Testis (tissue), 2 donors: ENCODE measurements at regions not wholly inside any gene's neighbourhood (a gene's known extent, or its start where the extent isn't known, plus 50 kb on each side); places are given as distances from the start of the nearest gene placed in this dataset.

ENCODE experiments used
- DNase-seq: peaks from one replicate; pipeline ENCODE4 v3.0.0-alpha.2; 2019
- H3K27ac ChIP-seq, 2 donors: fragments of 200-600 bp; sonication (generic); one replicate each; pipeline ENCODE4 v1.5.1; 2019
- H3K27me3 ChIP-seq: fragments of 200-600 bp; sonication (generic); one replicate; pipeline ENCODE4 v1.5.1; 2019
- H3K36me3 ChIP-seq: fragments of 200-600 bp; sonication (generic); one replicate; pipeline ENCODE4 v1.5.1; 2017; ENCODE audit warnings: low read depth; ENCODE audit errors: missing control alignments
- H3K4me1 ChIP-seq: fragments of 200-600 bp; sonication (generic); one replicate; pipeline ENCODE4 v1.5.1; 2019
- H3K4me3 ChIP-seq, 2 donors: fragments of 200-600 bp; sonication (generic); one replicate each; pipeline ENCODE4 v1.5.1; 2017 to 2019
- H3K9me3 ChIP-seq: fragments of 200-600 bp; sonication (generic); one replicate; pipeline ENCODE4 v1.5.1; 2017
- POLR2A ChIP-seq: fragments of 450-650 bp; IDR thresholded peaks from one replicate; pipeline ENCODE4 v1.6.1; 2017; ENCODE audit warnings: antibody characterized with exemption, mild to moderate bottlenecking, moderate library complexity
- WGBS, 2 donors: methylation state at CpG; one replicate each; pipeline ENCODE4 v1.1.5; 2018; 5-methylcytosine and 5-hydroxymethylcytosine counted together
- intact Hi-C: fragments of 100-400 bp; cut with DNase I; formaldehyde crosslinking; loops from one replicate; pipeline ENCODE4 v1.15.1; 2023; ENCODE audit warnings: low total_unique reads
- TF ChIP-seq, protein P1 (sequence below), 3 experiments: fragments of 450-650 bp in 2 of 3; fragments of 200-600 bp in 1 of 3; sonication (generic) in 1 of 3; IDR thresholded peaks; one replicate each; pipeline ENCODE4 v1.5.1; 2016 to 2019; ENCODE audit warnings: antibody characterized with exemption in 3 of 3, mild to moderate bottlenecking in 2 of 3, moderate library complexity in 1 of 3

DNA sequence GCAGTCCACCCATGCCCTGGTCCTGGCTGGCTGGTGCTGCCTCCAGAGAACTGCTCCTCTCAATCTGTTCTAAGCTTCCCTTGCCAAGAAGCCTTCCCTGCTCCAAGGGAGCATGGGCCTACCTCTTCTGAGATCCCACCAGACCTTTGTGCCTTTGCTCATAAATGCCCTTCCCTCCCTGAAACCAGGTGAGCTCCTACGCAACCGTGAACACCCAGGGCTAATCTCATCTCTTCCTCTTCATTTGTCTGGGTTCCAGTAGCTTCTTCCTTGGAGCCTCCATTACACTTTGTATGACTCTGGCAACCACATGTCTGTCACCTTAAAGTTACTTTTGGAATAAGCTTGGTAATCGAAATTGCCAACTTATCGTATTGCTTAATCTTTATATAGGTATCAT lies 270.6 kb downstream of the PBX3 start:
- Histone ChIP-seq H3K36me3 (no peaks in the 10 kb centered on the region), H3K4me3 (no peak overlapping the region), H3K27ac (no peak overlapping the region), H3K27me3 (no peaks in the 10 kb centered on the region), H3K4me1 (no peaks in the 10 kb centered on the region), H3K9me3 (no peaks in the 10 kb centered on the region)
- 92 to 97% methylated on average over 4 of the region's 4 CpGs for WGBS, 2 donors
- intact Hi-C loops, result no loop called here
- DNase-seq, result no peak
- no peak for TF ChIP-seq POLR2A
- TF ChIP-seq, protein P1, sequence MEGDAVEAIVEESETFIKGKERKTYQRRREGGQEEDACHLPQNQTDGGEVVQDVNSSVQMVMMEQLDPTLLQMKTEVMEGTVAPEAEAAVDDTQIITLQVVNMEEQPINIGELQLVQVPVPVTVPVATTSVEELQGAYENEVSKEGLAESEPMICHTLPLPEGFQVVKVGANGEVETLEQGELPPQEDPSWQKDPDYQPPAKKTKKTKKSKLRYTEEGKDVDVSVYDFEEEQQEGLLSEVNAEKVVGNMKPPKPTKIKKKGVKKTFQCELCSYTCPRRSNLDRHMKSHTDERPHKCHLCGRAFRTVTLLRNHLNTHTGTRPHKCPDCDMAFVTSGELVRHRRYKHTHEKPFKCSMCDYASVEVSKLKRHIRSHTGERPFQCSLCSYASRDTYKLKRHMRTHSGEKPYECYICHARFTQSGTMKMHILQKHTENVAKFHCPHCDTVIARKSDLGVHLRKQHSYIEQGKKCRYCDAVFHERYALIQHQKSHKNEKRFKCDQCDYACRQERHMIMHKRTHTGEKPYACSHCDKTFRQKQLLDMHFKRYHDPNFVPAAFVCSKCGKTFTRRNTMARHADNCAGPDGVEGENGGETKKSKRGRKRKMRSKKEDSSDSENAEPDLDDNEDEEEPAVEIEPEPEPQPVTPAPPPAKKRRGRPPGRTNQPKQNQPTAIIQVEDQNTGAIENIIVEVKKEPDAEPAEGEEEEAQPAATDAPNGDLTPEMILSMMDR (IDR thresholded peaks at IDR 0.05), result no peak

DNA sequence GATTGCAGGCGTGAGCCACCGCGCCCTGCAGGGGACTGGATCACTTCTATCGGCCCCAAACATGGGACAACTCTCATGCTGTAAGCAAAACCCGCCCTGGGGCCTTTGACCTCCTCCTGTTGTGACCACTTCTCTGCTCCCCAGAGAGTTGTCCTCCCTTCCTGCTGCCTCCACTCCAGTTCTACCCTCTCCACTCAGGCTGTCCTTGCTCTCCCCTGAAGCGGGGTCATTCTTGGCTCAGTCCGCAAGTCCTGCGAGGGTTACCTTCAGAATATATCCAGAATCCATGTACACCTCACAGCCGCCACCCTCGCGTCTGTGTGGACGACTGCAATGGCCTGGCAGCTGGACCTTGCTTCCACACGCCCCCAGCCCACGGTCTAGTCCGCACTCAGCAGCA lies 273.7 kb downstream of the PBX3 start:
- Histone ChIP-seq H3K27ac (no peak overlapping the region), H3K4me1 (no peaks in the 10 kb centered on the region), H3K9me3 (no peaks in the 10 kb centered on the region), H3K27me3 (no peaks in the 10 kb centered on the region), H3K4me3 (no peak overlapping the region), H3K36me3 (no peaks in the 10 kb centered on the region)
- WGBS, 2 donors, result 81 to 93% methylated on average over 13 to 15 of the region's 15 CpGs
- TF ChIP-seq POLR2A, result no peak
- TF ChIP-seq, protein P1 (IDR thresholded peaks at IDR 0.05), result no peak
- intact Hi-C loops, result no loop called here
- DNase-seq, result no peak

DNA sequence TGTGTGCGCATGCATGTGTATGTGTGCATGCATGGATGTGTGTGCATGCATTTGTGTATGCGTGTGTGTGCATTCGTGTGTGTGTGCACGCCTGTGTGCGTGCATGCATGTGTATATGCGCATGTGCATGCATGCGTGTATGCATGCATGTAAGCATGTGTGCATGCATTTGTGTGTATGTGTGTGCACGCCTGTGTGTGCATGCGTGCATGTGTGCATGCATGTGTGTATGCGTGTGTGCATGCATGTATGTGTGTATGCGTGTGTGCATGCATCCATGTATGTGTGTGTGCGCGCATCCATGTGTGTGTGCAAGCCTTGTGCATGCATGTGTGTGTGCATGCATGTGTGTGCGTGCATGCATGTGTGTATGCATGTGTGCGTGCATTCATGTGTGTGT lies 276.8 kb downstream of the PBX3 start:
- intact Hi-C loops, result no loop called here
- Histone ChIP-seq H3K27me3 (no peaks in the 10 kb centered on the region), H3K27ac (no peak overlapping the region), H3K36me3 (no peaks in the 10 kb centered on the region), H3K4me3 (no peak overlapping the region), H3K4me1 (no peaks in the 10 kb centered on the region), H3K9me3 (no peaks in the 10 kb centered on the region)
- no peak for DNase-seq
- TF ChIP-seq, protein P1 (IDR thresholded peaks at IDR 0.05), result no peak
- TF ChIP-seq POLR2A, result no peak
- 73 to 80% methylated on average over 13 to 15 of the region's 15 CpGs for whole genome bisulfite sequencing, 2 donors

DNA sequence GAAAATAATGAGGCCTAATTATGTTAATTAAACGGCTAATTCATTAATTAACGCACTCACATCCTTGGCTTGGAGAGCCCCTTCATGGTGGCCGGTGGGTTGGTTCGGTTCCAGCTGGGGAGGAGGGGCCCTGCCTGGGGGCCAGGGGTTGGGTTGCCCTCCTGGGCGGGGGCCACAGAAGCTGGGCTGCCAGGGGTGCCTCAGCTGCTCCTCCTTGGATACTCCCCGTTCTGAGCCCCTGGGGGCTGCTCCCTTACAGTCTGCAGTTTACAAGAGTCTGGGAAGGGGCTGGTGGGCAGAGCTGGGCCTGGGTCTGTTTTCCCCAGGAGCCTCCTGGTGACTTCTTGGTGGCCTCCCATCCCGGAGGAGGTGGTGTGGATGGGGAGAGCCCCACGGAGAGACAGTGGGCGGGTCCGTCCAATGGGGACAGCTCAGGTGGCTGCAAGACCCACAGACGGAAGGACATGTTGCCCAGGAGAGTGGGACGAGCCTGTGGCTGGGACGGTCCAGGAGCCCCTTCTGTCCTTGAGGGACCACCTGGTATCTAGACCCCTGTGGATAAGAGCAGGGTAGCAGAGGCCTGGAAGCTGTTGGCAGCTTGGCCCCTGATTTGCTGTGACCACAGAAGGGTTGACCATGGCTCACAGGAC lies 277.5 kb downstream of the PBX3 start:
- no peak for TF ChIP-seq POLR2A
- TF ChIP-seq, protein P1 (IDR thresholded peaks at IDR 0.05), result no peak
- no peaks in the 10 kb centered on the region for H3K27me3 ChIP-seq
- no peak overlapping the region for H3K4me3 ChIP-seq
- intact Hi-C loops, result no loop called here
- H3K27ac ChIP-seq, result no peak overlapping the region
- no peaks in the 10 kb centered on the region for H3K4me1 ChIP-seq
- no peaks in the 10 kb centered on the region for H3K9me3 ChIP-seq
- 64 to 75% methylated on average over 5 to 13 of the region's 13 CpGs for WGBS, 2 donors
- DNase-seq, result no peak
- H3K36me3 ChIP-seq, result no peaks in the 10 kb centered on the region

DNA sequence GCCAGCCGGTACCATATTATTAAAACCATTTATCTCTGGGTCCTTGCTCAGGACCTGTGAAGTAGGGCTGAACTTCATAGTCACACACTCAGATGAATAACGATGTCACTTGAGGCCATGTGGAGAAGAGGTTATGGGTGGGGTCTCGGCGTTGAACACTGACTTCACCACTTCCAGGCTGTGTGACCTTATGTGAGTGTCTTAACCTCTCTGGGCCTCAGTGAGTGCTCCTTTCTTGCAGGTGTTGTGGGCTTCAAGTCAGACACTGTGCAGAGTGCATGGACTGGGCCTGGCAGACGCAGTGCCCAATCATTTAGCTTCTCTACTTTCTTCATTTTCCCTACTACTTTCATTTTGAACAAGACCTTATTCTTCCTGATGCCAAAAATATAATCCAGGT lies 278.8 kb downstream of the PBX3 start:
- H3K4me3 ChIP-seq, result no peak overlapping the region
- 91 to 100% methylated on average over 1 to 5 of the region's 5 CpGs for WGBS, 2 donors
- H3K9me3 ChIP-seq, result no peaks in the 10 kb centered on the region
- no peaks in the 10 kb centered on the region for H3K36me3 ChIP-seq
- TF ChIP-seq POLR2A, result no peak
- TF ChIP-seq, protein P1 (IDR thresholded peaks at IDR 0.05), result no peak
- H3K27me3 ChIP-seq, result no peaks in the 10 kb centered on the region
- intact Hi-C loops, result no loop called here
- no peak for DNase-seq
- H3K27ac ChIP-seq, result no peak overlapping the region
- no peaks in the 10 kb centered on the region for H3K4me1 ChIP-seq
